ENCODE measurements at regions not wholly inside any gene's neighbourhood (a gene's known extent, or its start where the extent isn't known, plus 50 kb on each side); places are given as distances from the start of the nearest gene placed in this dataset.

DNA sequence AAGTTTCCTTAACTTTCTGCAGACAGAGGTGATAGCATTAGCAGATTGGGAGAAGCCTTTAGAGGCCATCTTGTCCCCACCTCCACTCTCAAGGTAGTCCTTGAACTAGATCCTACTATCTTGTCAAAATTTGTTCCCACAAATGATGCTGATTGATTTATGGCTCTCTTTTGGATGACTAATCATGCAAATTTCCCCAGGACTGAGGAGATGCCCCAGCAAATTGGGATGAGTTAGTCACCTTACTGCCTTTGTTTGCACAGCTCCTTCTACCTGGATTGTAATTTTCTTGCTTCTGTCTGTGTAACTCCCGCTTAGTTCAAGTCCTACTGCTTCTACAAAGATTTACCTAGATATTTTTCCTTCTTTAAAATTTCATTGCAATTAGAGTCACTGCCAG lies 391.4 kb upstream of the CADM1 start:
- FAIRE-seq, result no peak
- no peaks in the 10 kb centered on the region for H3K4me1 ChIP-seq (ENCODE audit: control insufficient read depth in 2 of 3, insufficient read depth in 2 of 3, low read depth in 1 of 3, low read length in 3 of 3)

DNA sequence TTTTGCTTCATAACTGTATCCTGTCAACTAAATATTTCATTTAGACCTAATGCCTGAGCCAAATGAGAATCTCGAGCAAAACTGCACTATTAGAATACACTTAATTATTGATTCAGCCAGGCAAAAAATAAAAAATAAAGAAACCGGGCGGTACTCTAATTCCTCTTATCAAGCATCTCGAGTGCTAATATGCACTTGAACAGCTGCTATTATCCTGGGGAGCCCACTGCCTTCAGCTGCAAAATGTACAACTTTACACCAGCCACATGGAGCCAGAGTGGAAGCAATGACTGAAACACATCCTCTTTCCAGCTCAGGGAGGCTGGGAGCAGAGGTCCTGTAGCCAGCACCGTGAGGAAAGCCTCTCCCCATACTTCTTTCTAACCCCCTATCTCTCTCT lies 390.0 kb upstream of the CADM1 start:
- H3K27me3 ChIP-seq (ENCODE audit: control insufficient read depth, insufficient read depth, low read length), result no peaks in the 10 kb centered on the region
- no peaks in the 10 kb centered on the region for H3K36me3 ChIP-seq (ENCODE audit: control insufficient read depth in 2 of 3, insufficient read depth in 3 of 3, low read length in 3 of 3)
- DNase-seq (no peak), FAIRE-seq (no peak)
- H3K9ac ChIP-seq (ENCODE audit: low read length in 3 of 3), result no peak overlapping the region
- no peaks in the 10 kb centered on the region for H3K4me1 ChIP-seq (ENCODE audit: control insufficient read depth in 2 of 3, insufficient read depth in 2 of 3, low read depth in 1 of 3, low read length in 3 of 3)
- H3K27ac ChIP-seq (ENCODE audit: low read depth in 2 of 2, low read length in 2 of 2), result no peak overlapping the region
- H3K9me3 ChIP-seq (ENCODE audit: control insufficient read depth in 2 of 3, insufficient read depth in 1 of 3, low read length in 3 of 3), result no peaks in the 10 kb centered on the region
- TF ChIP-seq, protein P1, sequence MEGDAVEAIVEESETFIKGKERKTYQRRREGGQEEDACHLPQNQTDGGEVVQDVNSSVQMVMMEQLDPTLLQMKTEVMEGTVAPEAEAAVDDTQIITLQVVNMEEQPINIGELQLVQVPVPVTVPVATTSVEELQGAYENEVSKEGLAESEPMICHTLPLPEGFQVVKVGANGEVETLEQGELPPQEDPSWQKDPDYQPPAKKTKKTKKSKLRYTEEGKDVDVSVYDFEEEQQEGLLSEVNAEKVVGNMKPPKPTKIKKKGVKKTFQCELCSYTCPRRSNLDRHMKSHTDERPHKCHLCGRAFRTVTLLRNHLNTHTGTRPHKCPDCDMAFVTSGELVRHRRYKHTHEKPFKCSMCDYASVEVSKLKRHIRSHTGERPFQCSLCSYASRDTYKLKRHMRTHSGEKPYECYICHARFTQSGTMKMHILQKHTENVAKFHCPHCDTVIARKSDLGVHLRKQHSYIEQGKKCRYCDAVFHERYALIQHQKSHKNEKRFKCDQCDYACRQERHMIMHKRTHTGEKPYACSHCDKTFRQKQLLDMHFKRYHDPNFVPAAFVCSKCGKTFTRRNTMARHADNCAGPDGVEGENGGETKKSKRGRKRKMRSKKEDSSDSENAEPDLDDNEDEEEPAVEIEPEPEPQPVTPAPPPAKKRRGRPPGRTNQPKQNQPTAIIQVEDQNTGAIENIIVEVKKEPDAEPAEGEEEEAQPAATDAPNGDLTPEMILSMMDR (IDR thresholded peaks at IDR 0.05; ENCODE audit: borderline replicate concordance, extremely low read depth, insufficient read depth), result no peak
- intact Hi-C loops (cut with DNase I), result no loop called here
- H3K4me3 ChIP-seq (ENCODE audit: low read length in 3 of 3), result no peak overlapping the region

More for the DNA sequence above, 391.4 kb upstream of the CADM1 start:
- Histone ChIP-seq H3K9me3 (ENCODE audit: control insufficient read depth in 2 of 3, insufficient read depth in 1 of 3, low read length in 3 of 3) (no peaks in the 10 kb centered on the region), H3K4me3 (ENCODE audit: low read length in 3 of 3) (no peak overlapping the region), H3K27me3 (ENCODE audit: control insufficient read depth, insufficient read depth, low read length) (no peaks in the 10 kb centered on the region), H3K36me3 (ENCODE audit: control insufficient read depth in 2 of 3, insufficient read depth in 3 of 3, low read length in 3 of 3) (no peaks in the 10 kb centered on the region), H3K9ac (ENCODE audit: low read length in 3 of 3) (no peak overlapping the region), H3K27ac (ENCODE audit: low read depth in 2 of 2, low read length in 2 of 2) (no peak overlapping the region)
- TF ChIP-seq, protein P1 (IDR thresholded peaks at IDR 0.05; ENCODE audit: borderline replicate concordance, extremely low read depth, insufficient read depth), result no peak
- no peak for DNase-seq
- intact Hi-C loops (cut with DNase I), result no loop called here

DNA sequence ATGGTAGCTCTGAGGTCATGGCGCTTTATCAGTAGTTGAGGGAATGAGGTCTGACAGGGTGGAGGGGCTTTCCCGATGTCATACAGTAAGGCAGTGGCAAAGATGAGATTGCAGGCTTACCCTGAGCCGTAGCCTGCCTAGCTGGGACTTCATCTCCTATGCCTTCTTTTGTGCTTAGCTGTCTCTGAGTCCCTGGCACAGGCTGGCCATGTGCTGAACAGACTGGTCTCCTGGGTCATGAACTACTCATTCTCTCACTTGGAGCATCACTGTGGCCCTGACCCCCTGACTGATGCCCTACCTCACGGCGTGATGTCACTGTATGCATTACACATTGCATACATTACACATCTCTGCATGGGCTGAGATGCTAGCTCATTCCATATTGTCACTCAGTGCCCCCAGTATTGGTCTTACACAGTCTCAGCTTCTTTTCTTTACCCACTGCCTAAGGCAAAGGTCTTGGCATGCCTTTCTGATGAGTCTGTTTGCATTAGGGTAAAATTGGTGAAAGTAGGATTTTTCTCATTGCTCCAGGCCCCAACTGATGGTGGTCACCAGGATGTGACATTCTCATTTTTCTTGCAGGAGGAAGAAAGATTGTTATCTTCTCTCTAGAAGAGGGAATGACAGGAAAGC lies 389.4 kb upstream of the CADM1 start:
- H3K4me3 ChIP-seq (ENCODE audit: low read length in 3 of 3), result no peak overlapping the region
- TF ChIP-seq, protein P1 (IDR thresholded peaks at IDR 0.05; ENCODE audit: borderline replicate concordance, extremely low read depth, insufficient read depth), result no peak
- FAIRE-seq (no peak), DNase-seq (no peak)
- H3K27me3 ChIP-seq (ENCODE audit: control insufficient read depth, insufficient read depth, low read length), result no peaks in the 10 kb centered on the region
- no peak overlapping the region for H3K27ac ChIP-seq (ENCODE audit: low read depth in 2 of 2, low read length in 2 of 2)
- no peak overlapping the region for H3K9ac ChIP-seq (ENCODE audit: low read length in 3 of 3)
- intact Hi-C loops (cut with DNase I), result no loop called here
- H3K36me3 ChIP-seq (ENCODE audit: control insufficient read depth in 2 of 3, insufficient read depth in 3 of 3, low read length in 3 of 3), result no peaks in the 10 kb centered on the region
- H3K4me1 ChIP-seq (ENCODE audit: control insufficient read depth in 2 of 3, insufficient read depth in 2 of 3, low read depth in 1 of 3, low read length in 3 of 3), result no peaks in the 10 kb centered on the region
- no peaks in the 10 kb centered on the region for H3K9me3 ChIP-seq (ENCODE audit: control insufficient read depth in 2 of 3, insufficient read depth in 1 of 3, low read length in 3 of 3)

DNA sequence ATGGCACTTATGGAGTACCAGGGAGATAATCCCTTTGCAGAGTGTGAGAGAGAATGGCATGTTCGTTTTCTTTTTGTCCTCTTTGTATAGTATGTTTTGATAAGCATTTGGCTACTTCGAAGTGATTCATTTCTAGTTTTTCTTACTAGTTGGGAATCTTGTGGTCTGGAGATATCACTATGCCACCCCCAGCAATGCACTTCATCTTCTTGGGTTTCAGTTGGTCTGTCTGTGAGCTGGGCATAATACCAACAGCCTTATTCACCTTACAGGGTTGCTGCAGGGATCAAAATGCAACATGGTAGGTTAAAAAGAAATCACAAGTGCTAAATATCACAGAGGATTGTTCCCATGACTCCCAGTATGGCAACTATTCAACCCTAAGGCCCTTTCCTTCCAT lies 387.8 kb upstream of the CADM1 start:
- Histone ChIP-seq H3K27ac (ENCODE audit: low read depth in 2 of 2, low read length in 2 of 2) (no peak overlapping the region), H3K27me3 (ENCODE audit: control insufficient read depth, insufficient read depth, low read length) (no peaks in the 10 kb centered on the region), H3K9me3 (ENCODE audit: control insufficient read depth in 2 of 3, insufficient read depth in 1 of 3, low read length in 3 of 3) (no peaks in the 10 kb centered on the region), H3K9ac (ENCODE audit: low read length in 3 of 3) (no peak overlapping the region), H3K4me1 (ENCODE audit: control insufficient read depth in 2 of 3, insufficient read depth in 2 of 3, low read depth in 1 of 3, low read length in 3 of 3) (no peaks in the 10 kb centered on the region), H3K36me3 (ENCODE audit: control insufficient read depth in 2 of 3, insufficient read depth in 3 of 3, low read length in 3 of 3) (no peaks in the 10 kb centered on the region), H3K4me3 (ENCODE audit: low read length in 3 of 3) (no peak overlapping the region)
- FAIRE-seq (no peak), DNase-seq (no peak)
- TF ChIP-seq, protein P1 (IDR thresholded peaks at IDR 0.05; ENCODE audit: borderline replicate concordance, extremely low read depth, insufficient read depth), result no peak
- intact Hi-C loops (cut with DNase I), result no loop called here
